ENCODE measurements at regions not wholly inside any gene's neighbourhood (a gene's known extent, or its start where the extent isn't known, plus 50 kb on each side); places are given as distances from the start of the nearest gene placed in this dataset.

DNA sequence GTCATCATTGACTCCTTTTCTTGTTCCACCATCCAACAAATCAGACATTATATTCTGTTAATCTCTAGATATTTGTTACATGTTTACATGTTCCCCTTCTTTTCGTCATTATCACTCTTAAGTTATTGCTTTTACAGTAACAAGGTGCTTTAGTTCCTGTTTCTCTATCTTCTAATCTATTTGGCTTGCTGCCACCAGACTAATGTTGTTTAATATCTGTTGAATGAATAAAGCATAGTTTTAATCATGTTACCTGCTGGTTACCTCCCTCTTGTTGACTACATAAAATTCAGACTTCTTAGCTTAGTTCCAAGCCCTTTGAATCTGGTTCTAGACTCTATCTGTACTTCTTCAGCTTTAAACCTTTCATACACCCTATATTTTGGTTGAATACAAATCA is 129.8 kb upstream of the TRIM2 start:
- no peak for DNase-seq (ENCODE audit: low read depth in 2 of 2)
- Histone ChIP-seq H3K36me3 (ENCODE audit: control insufficient read depth, insufficient read depth, low read length) (no peaks in the 10 kb centered on the region), H3K9ac (ENCODE audit: insufficient read depth, low read length) (no peak overlapping the region), H3K4me2 (ENCODE audit: extremely low read depth, insufficient read depth, low read length) (no peak overlapping the region), H2AFZ (ENCODE audit: low read length) (no peak overlapping the region), H3K27me3 (ENCODE audit: control insufficient read depth, insufficient read depth, low read length) (peaks cover 5% of the 10 kb centered on the region), H4K20me1 (ENCODE audit: control insufficient read depth, extremely low read depth, insufficient read depth, low read length) (no peaks in the 10 kb centered on the region), H3K4me3 (replicated peaks in 1 of 4; ENCODE audit: control extremely low read depth in 1 of 4, insufficient read depth in 1 of 4, low read depth in 3 of 4, low read length in 4 of 4) (no peak overlapping the region), H3K79me2 (ENCODE audit: control insufficient read depth, insufficient read depth, low read length) (no peaks in the 10 kb centered on the region), H3K4me1 (ENCODE audit: control insufficient read depth, extremely low read depth, insufficient read depth, low read length) (no peaks in the 10 kb centered on the region), H3K27ac (ENCODE audit: insufficient read depth, low read length) (no peak overlapping the region), H3K9me3 (ENCODE audit: control insufficient read depth, insufficient read depth, low read depth, low read length) (no peaks in the 10 kb centered on the region)
- TF ChIP-seq CTCF (conservative IDR thresholded peaks at IDR 0.05 in 1 of 2, IDR thresholded peaks at IDR 0.05 in 1 of 2; ENCODE audit: low read depth in 1 of 2, low read length in 2 of 2) (no peak), EZH2 (IDR thresholded peaks at IDR 0.05; ENCODE audit: low read length, missing control alignments) (no peak)

- no peak overlapping the region for H3K4me2 ChIP-seq (ENCODE audit: extremely low read depth, insufficient read depth, low read length)
- no peak overlapping the region for H2AFZ ChIP-seq (ENCODE audit: low read length)
- no peaks in the 10 kb centered on the region for H3K79me2 ChIP-seq (ENCODE audit: control insufficient read depth, insufficient read depth, low read length)
- H3K9me3 ChIP-seq (ENCODE audit: control insufficient read depth, insufficient read depth, low read depth, low read length): no peaks in the 10 kb centered on the region
- TF ChIP-seq EZH2 (IDR thresholded peaks at IDR 0.05; ENCODE audit: low read length, missing control alignments) (no peak), CTCF (conservative IDR thresholded peaks at IDR 0.05 in 1 of 2, IDR thresholded peaks at IDR 0.05 in 1 of 2; ENCODE audit: low read depth in 1 of 2, low read length in 2 of 2) (no peak)
- no peaks in the 10 kb centered on the region for H3K36me3 ChIP-seq (ENCODE audit: control insufficient read depth, insufficient read depth, low read length)
- H3K9ac ChIP-seq (ENCODE audit: insufficient read depth, low read length): no peak overlapping the region
- H3K27me3 ChIP-seq (ENCODE audit: control insufficient read depth, insufficient read depth, low read length): peaks cover 5% of the 10 kb centered on the region
- H3K27ac ChIP-seq (ENCODE audit: insufficient read depth, low read length): no peak overlapping the region
- no peaks in the 10 kb centered on the region for H3K4me1 ChIP-seq (ENCODE audit: control insufficient read depth, extremely low read depth, insufficient read depth, low read length)
- no peak overlapping the region for H3K4me3 ChIP-seq (replicated peaks in 1 of 4; ENCODE audit: control extremely low read depth in 1 of 4, insufficient read depth in 1 of 4, low read depth in 3 of 4, low read length in 4 of 4)
- peak in 1 of 2 donors; percentile 36 for DNase-seq (ENCODE audit: low read depth in 2 of 2)
- H4K20me1 ChIP-seq (ENCODE audit: control insufficient read depth, extremely low read depth, insufficient read depth, low read length): no peaks in the 10 kb centered on the region
These were observed 129.2 kb upstream of the TRIM2 start for GRCh38 chr4:153074936-153075630.

- no peak overlapping the region for H2AFZ ChIP-seq (ENCODE audit: low read length)
- H3K9me3 ChIP-seq (ENCODE audit: control insufficient read depth, insufficient read depth, low read depth, low read length): no peaks in the 10 kb centered on the region
These were observed 128.3 kb upstream of the TRIM2 start for GRCh38 chr4:153075836-153076518.

More at GRCh38 chr4:153075836-153076518, 128.3 kb upstream of the TRIM2 start:
- H3K4me3 ChIP-seq (replicated peaks in 1 of 4; ENCODE audit: control extremely low read depth in 1 of 4, insufficient read depth in 1 of 4, low read depth in 3 of 4, low read length in 4 of 4): no peak overlapping the region
- DNase-seq (ENCODE audit: low read depth in 2 of 2): no peak
- H3K36me3 ChIP-seq (ENCODE audit: control insufficient read depth, insufficient read depth, low read length): no peaks in the 10 kb centered on the region
- no peak overlapping the region for H3K9ac ChIP-seq (ENCODE audit: insufficient read depth, low read length)
- TF ChIP-seq EZH2 (IDR thresholded peaks at IDR 0.05; ENCODE audit: low read length, missing control alignments) (no peak), CTCF (conservative IDR thresholded peaks at IDR 0.05 in 1 of 2, IDR thresholded peaks at IDR 0.05 in 1 of 2; ENCODE audit: low read depth in 1 of 2, low read length in 2 of 2) (no peak)
- no peaks in the 10 kb centered on the region for H4K20me1 ChIP-seq (ENCODE audit: control insufficient read depth, extremely low read depth, insufficient read depth, low read length)
- no peak overlapping the region for H3K27ac ChIP-seq (ENCODE audit: insufficient read depth, low read length)
- no peak overlapping the region for H3K4me2 ChIP-seq (ENCODE audit: extremely low read depth, insufficient read depth, low read length)
- H3K79me2 ChIP-seq (ENCODE audit: control insufficient read depth, insufficient read depth, low read length): no peaks in the 10 kb centered on the region
- peaks cover 7% of the 10 kb centered on the region for H3K27me3 ChIP-seq (ENCODE audit: control insufficient read depth, insufficient read depth, low read length)
- H3K4me1 ChIP-seq (ENCODE audit: control insufficient read depth, extremely low read depth, insufficient read depth, low read length): no peaks in the 10 kb centered on the region
